ENCODE measurements at regions not wholly inside any gene's neighbourhood (a gene's known extent, or its start where the extent isn't known, plus 50 kb on each side); places are given as distances from the start of the nearest gene placed in this dataset.
A peak's percentile ranks its signal among the peaks of the same experiment; 100 is the strongest.
"Not testable (repeated sequence)": the region's sequence is repeated elsewhere in the genome, so short reads cannot be mapped to it uniquely, and the experiment has no call there.

GRCh38 chr11:86151174-86152005 lies 82.5 kb upstream of the PICALM start:
- peak; percentile 71 for DNase-seq (ENCODE audit: low spot score)
- intact Hi-C loops (cut with DNase I) = loop anchor here (1.0 kb wide), 1 partner anchor 23 kb away; no protein-coding TSS in a partner anchor

GRCh38 chr11:86150847-86151173 lies 81.9 kb upstream of the PICALM start:
- intact Hi-C loops (cut with DNase I) = loop anchor here (1.0 kb wide), 1 partner anchor 23 kb away; no protein-coding TSS in a partner anchor
- no peak for DNase-seq (ENCODE audit: low spot score)

- intact Hi-C loops (cut with DNase I) = no loop called here
Observed at GRCh38 chr11:86149792-86150191, 80.9 kb upstream of the PICALM start.

GRCh38 chr11:86148345-86148747 lies 79.5 kb upstream of the PICALM start:
- intact Hi-C loops (cut with DNase I) = no loop called here

More at GRCh38 chr11:86149792-86150191, 80.9 kb upstream of the PICALM start:
- DNase-seq (ENCODE audit: low spot score) = no peak

GRCh38 chr11:86147004-86147403 lies 78.1 kb upstream of the PICALM start:
- DNase-seq (ENCODE audit: low spot score) = no peak
- intact Hi-C loops (cut with DNase I) = no loop called here

More at GRCh38 chr11:86148345-86148747, 79.5 kb upstream of the PICALM start:
- DNase-seq (ENCODE audit: low spot score) = no peak

- DNase-seq (ENCODE audit: low spot score) = no peak
- intact Hi-C loops (cut with DNase I) = no loop called here
Observed at GRCh38 chr11:86145439-86146156, 76.7 kb upstream of the PICALM start.

- intact Hi-C loops (cut with DNase I) = no loop called here
- DNase-seq (ENCODE audit: low spot score) = no peak
Observed at GRCh38 chr11:86144846-86145245, 76.0 kb upstream of the PICALM start.

GRCh38 chr11:86144087-86144486 lies 75.2 kb upstream of the PICALM start:
- intact Hi-C loops (cut with DNase I); DNase-seq (ENCODE audit: low spot score): not testable (repeated sequence)

GRCh38 chr11:86143087-86144030 lies 74.5 kb upstream of the PICALM start:
- intact Hi-C loops (cut with DNase I) = no loop called here
- DNase-seq (ENCODE audit: low spot score) = no peak

GRCh38 chr11:86142170-86142569 lies 73.3 kb upstream of the PICALM start:
- no peak for DNase-seq (ENCODE audit: low spot score)
- intact Hi-C loops (cut with DNase I) = no loop called here

GRCh38 chr11:86141727-86142126 lies 72.8 kb upstream of the PICALM start:
- intact Hi-C loops (cut with DNase I) = no loop called here
- DNase-seq (ENCODE audit: low spot score) = no peak

GRCh38 chr11:86140334-86140990 lies 71.6 kb upstream of the PICALM start:
- no peak for DNase-seq (ENCODE audit: low spot score)
- intact Hi-C loops (cut with DNase I) = no loop called here

GRCh38 chr11:86138958-86139357 lies 70.1 kb upstream of the PICALM start:
- intact Hi-C loops (cut with DNase I) = no loop called here
- no peak for DNase-seq (ENCODE audit: low spot score)

GRCh38 chr11:86136538-86136937 lies 67.7 kb upstream of the PICALM start:
- intact Hi-C loops (cut with DNase I) = no loop called here
- DNase-seq (ENCODE audit: low spot score) = no peak

- DNase-seq (ENCODE audit: low spot score) = no peak
- intact Hi-C loops (cut with DNase I) = no loop called here
Observed at GRCh38 chr11:86135319-86135714, 66.4 kb upstream of the PICALM start.

- intact Hi-C loops (cut with DNase I) = no loop called here
- no peak for DNase-seq (ENCODE audit: low spot score)
Observed at GRCh38 chr11:86134580-86135318, 65.9 kb upstream of the PICALM start.

GRCh38 chr11:86132667-86133249 lies 63.9 kb upstream of the PICALM start:
- intact Hi-C loops (cut with DNase I) = no loop called here

More at GRCh38 chr11:86132667-86133249, 63.9 kb upstream of the PICALM start:
- no peak for DNase-seq (ENCODE audit: low spot score)
